CD4-positive, alpha-beta memory T cell (primary cell): ENCODE measurements at regions not wholly inside any gene's neighbourhood (a gene's known extent, or its start where the extent isn't known, plus 50 kb on each side); places are given as distances from the start of the nearest gene placed in this dataset.

ENCODE experiments used
- CTCF ChIA-PET: fragments of 350-600 bp; sonication (Branson Sonifier 250); formaldehyde crosslinking; loops from one replicate; lab custom pipeline; 2021; ENCODE audit warnings: inconsistent platforms; ENCODE audit not compliant: partially characterized antibody; lab: Charles Lee
- POLR2A ChIA-PET: fragments of 350-600 bp; sonication (Branson Sonifier 250); formaldehyde crosslinking; loops from one replicate; lab custom pipeline; 2021; ENCODE audit not compliant: partially characterized antibody; lab: Charles Lee
- DNase-seq, 5 donors: peaks; one replicate each; pipeline versions ENCODE4 v3.0.0 to v3.0.0-alpha.2; 2020 to 2022; ENCODE audit warnings: mixed read lengths in 1 of 5
- H3K27ac ChIP-seq: one replicate; pipeline ENCODE4 v1.7.0; 2013; ENCODE audit warnings: low read depth, low read length
- H3K27me3 ChIP-seq: 2 replicates; pipeline ENCODE4 v1.7.0; 2013; ENCODE audit warnings: mild to moderate bottlenecking, low read length, moderate library complexity; ENCODE audit not compliant: insufficient read depth
- H3K36me3 ChIP-seq: 2 replicates; pipeline ENCODE4 v1.7.0; 2013; ENCODE audit warnings: mild to moderate bottlenecking, low read length, moderate library complexity; ENCODE audit not compliant: insufficient read depth
- H3K4me1 ChIP-seq: 2 replicates; pipeline ENCODE4 v1.7.0; 2013; ENCODE audit warnings: mild to moderate bottlenecking, low read length, moderate library complexity; ENCODE audit not compliant: insufficient read depth
- H3K4me3 ChIP-seq, 2 donors: one replicate each; pipeline ENCODE4 v1.7.0; 2013; ENCODE audit warnings: low read length in 2 of 2, mild to moderate bottlenecking in 1 of 2
- H3K9me3 ChIP-seq, 2 donors: one replicate each; pipeline ENCODE4 v1.7.0; 2013; ENCODE audit warnings: low read length in 2 of 2, control low read depth in 1 of 2; ENCODE audit not compliant: control insufficient read depth in 1 of 2
- H3K27ac Mint-ChIP-seq, 7 donors: one replicate each; pipeline ENCODE4 v1.8.0; 2020 to 2021; ENCODE audit warnings: mixed read lengths in 7 of 7, mild to moderate bottlenecking in 6 of 7, inconsistent platforms in 3 of 7, moderate library complexity in 3 of 7
- H3K27me3 Mint-ChIP-seq, 2 donors: one replicate each; pipeline ENCODE4 v1.8.0; 2020 to 2021; ENCODE audit warnings: mixed read lengths in 2 of 2
- H3K36me3 Mint-ChIP-seq, 2 donors: one replicate each; pipeline ENCODE4 v1.8.0; 2020 to 2021; ENCODE audit warnings: mixed read lengths in 2 of 2, inconsistent platforms in 1 of 2, mild to moderate bottlenecking in 1 of 2
- H3K4me1 Mint-ChIP-seq, 4 donors: one replicate each; pipeline ENCODE4 v1.8.0; 2020 to 2021; ENCODE audit warnings: mixed read lengths in 4 of 4, mild to moderate bottlenecking in 1 of 4
- H3K4me3 Mint-ChIP-seq, 8 donors: one replicate each; pipeline ENCODE4 v1.8.0; 2020 to 2021; ENCODE audit warnings: mixed read lengths in 8 of 8, mild to moderate bottlenecking in 7 of 8, moderate library complexity in 6 of 8, inconsistent platforms in 3 of 8
- H3K9me3 Mint-ChIP-seq, 8 donors: one replicate each; pipeline ENCODE4 v1.8.0; 2020 to 2021; ENCODE audit warnings: mixed read lengths in 8 of 8, mild to moderate bottlenecking in 5 of 8, inconsistent platforms in 3 of 8, moderate library complexity in 1 of 8
- intact Hi-C: fragments of 100-400 bp; cut with micrococcal nuclease; formaldehyde crosslinking; loops from one replicate; pipeline ENCODE4 v1.15.1; 2023

DNA sequence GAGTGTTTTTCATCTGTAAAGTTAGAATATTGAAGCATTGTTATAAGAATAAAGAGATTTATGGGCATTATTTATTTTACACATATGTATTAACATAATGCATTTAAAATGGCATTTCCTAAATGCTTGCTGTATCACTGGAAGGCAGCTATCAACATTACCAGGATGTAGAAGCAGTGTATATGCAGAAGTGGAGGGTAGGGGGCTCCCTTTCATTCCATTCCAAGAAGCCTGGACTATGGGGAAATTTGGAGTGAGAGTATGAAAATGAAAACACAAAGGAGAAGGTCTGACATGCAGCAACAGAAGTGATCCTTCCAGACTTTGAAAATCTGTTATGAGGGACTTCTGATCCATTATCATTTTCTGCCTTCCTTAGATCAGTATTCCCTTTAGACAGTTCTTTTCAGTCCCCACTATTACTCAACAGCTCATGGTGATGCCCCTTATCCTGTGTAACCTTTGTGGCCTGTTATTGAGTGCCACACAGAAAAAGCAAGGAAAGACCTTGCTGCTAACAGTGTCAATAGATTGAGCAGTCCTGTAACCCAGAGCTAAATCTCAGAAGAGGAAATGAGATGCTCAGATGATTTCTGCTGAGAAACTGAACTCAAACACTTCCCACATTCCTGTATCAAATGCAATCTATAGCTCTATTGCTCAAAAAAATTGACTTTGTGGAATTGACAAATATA lies 216.6 kb downstream of the HNMT start:
- Histone ChIP-seq H3K36me3 (no peaks in the 10 kb centered on the region), H3K9me3 (no peaks in the 10 kb centered on the region), H3K4me3 (no peak overlapping the region), H3K27me3 (no peaks in the 10 kb centered on the region), H3K27ac (no peak overlapping the region), H3K4me1 (no peaks in the 10 kb centered on the region)
- no peaks in the 10 kb centered on the region for H3K4me1 Mint-ChIP-seq
- peaks cover 0 to 5% (median 0%) of the 10 kb centered on the region in 8 donors for H3K9me3 Mint-ChIP-seq
- DNase-seq = no peak
- no peaks in the 10 kb centered on the region for H3K27me3 Mint-ChIP-seq
- no peaks in the 10 kb centered on the region for H3K36me3 Mint-ChIP-seq
- CTCF ChIA-PET = no interaction called here
- no peak overlapping the region for H3K4me3 Mint-ChIP-seq
- POLR2A ChIA-PET = no interaction called here
- intact Hi-C loops = no loop called here
- H3K27ac Mint-ChIP-seq = no peak overlapping the region

DNA sequence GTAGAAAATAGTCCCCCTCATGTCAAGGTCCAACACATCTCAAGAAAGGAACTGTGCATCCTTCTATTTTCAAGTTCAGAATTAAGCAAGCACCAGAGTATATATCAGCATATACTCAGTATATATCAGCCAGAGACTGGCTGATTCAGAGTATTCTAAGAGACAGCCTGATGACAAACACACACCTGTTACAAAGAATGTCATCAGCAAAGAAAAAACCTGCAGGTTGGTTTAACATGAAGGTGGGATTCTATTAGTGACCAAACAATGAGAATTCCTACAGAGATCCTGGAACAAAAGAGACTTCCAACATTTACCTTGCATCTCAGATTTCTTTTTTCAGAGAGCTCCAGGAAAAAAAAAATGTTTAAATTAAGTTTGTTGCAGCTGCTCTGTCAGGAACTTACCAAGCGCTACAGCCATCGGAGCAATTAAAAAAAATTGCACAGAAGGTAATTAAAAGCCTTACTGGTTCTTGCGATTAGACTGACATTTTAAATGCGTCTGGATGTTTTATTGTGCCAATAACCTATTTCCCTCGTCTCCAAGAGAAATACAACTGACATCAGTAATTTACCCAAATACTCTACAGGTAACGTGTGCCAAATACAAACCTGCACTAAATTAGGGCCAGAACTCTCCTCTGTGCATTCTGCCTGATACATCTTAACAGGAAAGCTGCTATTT lies 218.1 kb downstream of the HNMT start:
- Mint-ChIP-seq H3K27ac (no peak overlapping the region), H3K4me3 (no peak overlapping the region), H3K4me1 (no peaks in the 10 kb centered on the region), H3K27me3 (no peaks in the 10 kb centered on the region), H3K9me3 (peaks cover 0 to 5% (median under 1%) of the 10 kb centered on the region in 8 donors), H3K36me3 (no peaks in the 10 kb centered on the region)
- no peak overlapping the region for H3K27ac ChIP-seq
- H3K27me3 ChIP-seq = no peaks in the 10 kb centered on the region
- H3K9me3 ChIP-seq = no peaks in the 10 kb centered on the region
- H3K4me1 ChIP-seq = no peaks in the 10 kb centered on the region
- CTCF ChIA-PET = no interaction called here
- POLR2A ChIA-PET = no interaction called here
- DNase-seq = no peak
- no peak overlapping the region for H3K4me3 ChIP-seq
- intact Hi-C loops = no loop called here
- no peaks in the 10 kb centered on the region for H3K36me3 ChIP-seq

DNA sequence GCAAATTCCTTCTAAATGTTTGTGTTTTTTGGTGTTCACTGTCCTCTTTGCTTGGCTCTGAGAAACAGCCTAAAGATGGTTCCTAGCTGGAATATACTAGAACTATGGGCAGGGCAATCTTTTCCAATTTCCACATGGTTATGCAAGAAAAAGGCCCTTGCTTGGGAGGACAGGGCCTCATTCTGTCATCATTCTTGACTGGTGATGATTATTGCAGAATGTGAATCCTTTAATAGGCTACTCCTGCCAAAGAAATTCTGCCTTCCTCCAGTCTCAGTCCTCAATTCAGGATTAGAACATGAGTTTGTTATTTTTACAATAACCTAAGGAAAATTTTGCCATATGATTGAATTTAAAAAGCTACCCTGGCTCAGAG lies 218.7 kb downstream of the HNMT start:
- Histone ChIP-seq H3K27me3 (no peaks in the 10 kb centered on the region), H3K4me3 (no peak overlapping the region), H3K27ac (no peak overlapping the region), H3K9me3 (no peaks in the 10 kb centered on the region), H3K36me3 (no peaks in the 10 kb centered on the region), H3K4me1 (no peaks in the 10 kb centered on the region)
- no peak for DNase-seq
- peaks cover 0 to 5% (median 1%) of the 10 kb centered on the region in 8 donors for H3K9me3 Mint-ChIP-seq
- H3K36me3 Mint-ChIP-seq = no peaks in the 10 kb centered on the region
- H3K27ac Mint-ChIP-seq = no peak overlapping the region
- no peaks in the 10 kb centered on the region for H3K27me3 Mint-ChIP-seq
- H3K4me1 Mint-ChIP-seq = no peaks in the 10 kb centered on the region
- intact Hi-C loops = no loop called here
- ChIA-PET POLR2A (no interaction called here), CTCF (no interaction called here)
- H3K4me3 Mint-ChIP-seq = no peak overlapping the region

DNA sequence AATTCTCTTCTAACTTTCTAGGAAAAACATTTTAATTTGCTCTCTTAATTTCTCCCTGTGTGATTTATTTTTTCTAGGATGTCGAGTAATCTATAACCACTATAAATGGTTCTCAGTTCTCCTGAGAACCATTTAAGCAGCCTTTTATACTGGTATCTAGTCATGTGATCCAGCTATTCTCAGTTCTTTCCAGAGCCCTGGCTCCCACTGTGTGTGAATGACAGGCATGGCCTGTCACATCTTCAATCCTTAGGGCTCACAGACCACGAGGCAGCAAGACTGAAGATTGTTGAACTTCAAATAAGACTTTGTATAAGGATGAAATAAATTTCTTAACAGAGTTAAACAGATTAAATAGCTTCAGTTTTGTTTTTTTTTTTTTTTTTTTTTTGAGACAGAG lies 219.4 kb downstream of the HNMT start:
- H3K9me3 Mint-ChIP-seq = peaks cover 0 to 5% (median 2%) of the 10 kb centered on the region in 8 donors

DNA sequence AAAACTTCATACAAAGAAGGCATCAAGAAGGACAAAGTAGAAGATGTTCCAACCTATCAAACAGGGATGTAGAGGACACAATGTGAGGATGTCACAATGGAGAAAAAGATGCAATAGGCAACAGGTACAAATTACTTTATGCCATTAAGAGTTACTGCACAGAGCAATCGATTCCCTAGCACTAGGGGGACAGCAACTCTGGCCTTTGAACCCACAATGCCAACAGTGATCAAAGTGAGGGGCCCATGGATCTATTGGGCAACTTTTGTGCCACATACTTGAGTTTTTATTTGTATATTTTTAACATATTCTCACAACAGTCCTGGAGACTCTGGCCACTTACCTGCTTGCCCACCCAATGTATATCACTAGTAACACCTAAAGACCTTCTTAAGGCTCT lies 220.2 kb downstream of the HNMT start:
- no peak overlapping the region for H3K4me3 Mint-ChIP-seq
- H3K27ac ChIP-seq = no peak overlapping the region
- ChIA-PET POLR2A (no interaction called here), CTCF (no interaction called here)
- H3K9me3 ChIP-seq = no peaks in the 10 kb centered on the region
- H3K4me3 ChIP-seq = no peak overlapping the region
- H3K4me1 Mint-ChIP-seq = no peaks in the 10 kb centered on the region
- H3K4me1 ChIP-seq = no peaks in the 10 kb centered on the region
- peaks cover 0 to 7% (median 4%) of the 10 kb centered on the region in 8 donors for H3K9me3 Mint-ChIP-seq
- no peak for DNase-seq
- no peaks in the 10 kb centered on the region for H3K36me3 Mint-ChIP-seq
- no peaks in the 10 kb centered on the region for H3K36me3 ChIP-seq
- no peaks in the 10 kb centered on the region for H3K27me3 Mint-ChIP-seq
- intact Hi-C loops = no loop called here
- H3K27me3 ChIP-seq = no peaks in the 10 kb centered on the region
- H3K27ac Mint-ChIP-seq = no peak overlapping the region

More for the DNA sequence above, 219.4 kb downstream of the HNMT start:
- Histone ChIP-seq H3K27ac (no peak overlapping the region), H3K9me3 (no peaks in the 10 kb centered on the region), H3K36me3 (no peaks in the 10 kb centered on the region), H3K4me1 (no peaks in the 10 kb centered on the region), H3K27me3 (no peaks in the 10 kb centered on the region), H3K4me3 (no peak overlapping the region)
- H3K4me1 Mint-ChIP-seq = no peaks in the 10 kb centered on the region
- ChIA-PET POLR2A (no interaction called here), CTCF (no interaction called here)
- no peak overlapping the region for H3K4me3 Mint-ChIP-seq
- no peak for DNase-seq
- intact Hi-C loops = no loop called here
- no peaks in the 10 kb centered on the region for H3K36me3 Mint-ChIP-seq
- no peaks in the 10 kb centered on the region for H3K27me3 Mint-ChIP-seq
- H3K27ac Mint-ChIP-seq = no peak overlapping the region

DNA sequence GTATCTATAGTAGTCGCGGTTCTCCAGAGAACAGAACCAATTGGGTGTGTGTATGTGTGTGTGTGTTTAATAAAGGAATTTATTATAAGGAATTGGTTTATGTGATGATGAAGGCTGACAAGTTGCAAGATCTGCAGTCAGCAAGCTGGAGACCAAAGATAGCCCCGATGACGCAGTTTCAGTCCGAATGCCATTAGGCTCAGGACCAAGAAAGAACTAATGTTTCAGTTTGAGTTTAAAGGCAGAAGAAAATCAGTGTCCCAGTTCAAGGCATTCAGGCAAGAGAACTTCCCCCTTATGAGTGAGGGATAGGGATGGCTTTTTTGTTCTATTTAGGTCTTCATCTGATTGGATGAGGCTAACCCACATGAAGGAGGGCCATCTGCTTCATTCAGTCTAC lies 221.6 kb downstream of the HNMT start:
- POLR2A ChIA-PET = no interaction called here
- Mint-ChIP-seq H3K9me3 (peaks cover 0 to 7% (median 4%) of the 10 kb centered on the region in 8 donors), H3K36me3 (no peaks in the 10 kb centered on the region), H3K27ac (no peak overlapping the region), H3K27me3 (no peaks in the 10 kb centered on the region), H3K4me1 (no peaks in the 10 kb centered on the region), H3K4me3 (no peak overlapping the region)
- no peaks in the 10 kb centered on the region for H3K27me3 ChIP-seq
- no peak for DNase-seq
- no peak overlapping the region for H3K27ac ChIP-seq
- no peaks in the 10 kb centered on the region for H3K4me1 ChIP-seq
- CTCF ChIA-PET = no interaction called here
- no peaks in the 10 kb centered on the region for H3K9me3 ChIP-seq
- H3K36me3 ChIP-seq = no peaks in the 10 kb centered on the region
- H3K4me3 ChIP-seq = no peak overlapping the region
- intact Hi-C loops = no loop called here

DNA sequence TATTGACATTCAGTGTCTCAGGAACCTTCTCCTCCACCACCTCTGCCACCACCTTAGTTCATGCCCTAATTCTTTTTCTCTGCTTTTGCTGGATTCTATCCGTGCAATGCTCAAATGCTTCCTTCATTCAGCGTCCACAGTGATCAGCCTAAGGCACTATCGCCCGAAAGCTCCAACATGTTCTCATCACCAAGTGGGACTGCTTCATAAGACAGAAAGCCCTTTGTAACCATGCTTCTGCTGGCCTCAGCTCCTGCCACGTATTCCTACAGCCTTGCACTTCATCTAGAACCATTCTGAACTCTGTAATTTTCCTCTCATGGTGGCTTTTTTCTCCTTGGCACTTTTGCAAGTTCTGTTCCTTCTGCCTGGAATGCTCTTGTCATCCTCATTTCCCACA lies 222.9 kb downstream of the HNMT start:
- Histone ChIP-seq H3K9me3 (no peaks in the 10 kb centered on the region), H3K4me3 (no peak overlapping the region), H3K27ac (no peak overlapping the region), H3K27me3 (no peaks in the 10 kb centered on the region), H3K36me3 (no peaks in the 10 kb centered on the region), H3K4me1 (no peaks in the 10 kb centered on the region)
- POLR2A ChIA-PET = no interaction called here
- no peaks in the 10 kb centered on the region for H3K4me1 Mint-ChIP-seq
- intact Hi-C loops = no loop called here
- H3K4me3 Mint-ChIP-seq = peak overlapping the region in 1 of 8 donors; percentile 36
- DNase-seq = no peak
- CTCF ChIA-PET = no interaction called here
- peaks cover 0 to 11% (median 5%) of the 10 kb centered on the region in 8 donors for H3K9me3 Mint-ChIP-seq
- no peaks in the 10 kb centered on the region for H3K36me3 Mint-ChIP-seq
- no peaks in the 10 kb centered on the region for H3K27me3 Mint-ChIP-seq
- no peak overlapping the region for H3K27ac Mint-ChIP-seq
